CD4-positive, alpha-beta T cell treated with Interleukin-6 for 4 hours (primary cell): ENCODE measurements at regions not wholly inside any gene's neighbourhood (a gene's known extent, or its start where the extent isn't known, plus 50 kb on each side); places are given as distances from the start of the nearest gene placed in this dataset.
A peak's percentile ranks its signal among the peaks of the same experiment; 100 is the strongest.

Source experiments
- DNase-seq: peaks from one replicate; pipeline ENCODE4 v3.0.0-alpha.2; 2020; ENCODE audit warnings: mixed read lengths

- no peak for DNase-seq
Observed at GRCh38 chr22:23405366-23405851, 174.7 kb downstream of the IGLL1 start.

- DNase-seq: peak; percentile 12
Observed at GRCh38 chr22:23404689-23405365, 175.3 kb downstream of the IGLL1 start.

GRCh38 chr22:23403720-23404688, 176.1 kb downstream of the IGLL1 start:
- no peak for DNase-seq

- DNase-seq: no peak
Observed at GRCh38 chr22:23403152-23403719, 176.9 kb downstream of the IGLL1 start.

- DNase-seq: peak; percentile 59
Observed at GRCh38 chr22:23402275-23403151, 177.6 kb downstream of the IGLL1 start.

GRCh38 chr22:23401910-23402274, 178.2 kb downstream of the IGLL1 start:
- DNase-seq: no peak

- DNase-seq: no peak
Observed at GRCh38 chr22:23401111-23401909, 178.8 kb downstream of the IGLL1 start.

GRCh38 chr22:23400286-23400981, 179.7 kb downstream of the IGLL1 start:
- no peak for DNase-seq

GRCh38 chr22:23399367-23400285, 180.5 kb downstream of the IGLL1 start:
- DNase-seq: no peak

GRCh38 chr22:23398701-23399366, 181.3 kb downstream of the IGLL1 start:
- no peak for DNase-seq

GRCh38 chr22:23397613-23398567, 182.2 kb downstream of the IGLL1 start:
- no peak for DNase-seq

GRCh38 chr22:23397008-23397612, 183.0 kb downstream of the IGLL1 start:
- no peak for DNase-seq

GRCh38 chr22:23396362-23397007, 183.6 kb downstream of the IGLL1 start:
- no peak for DNase-seq

- DNase-seq: no peak
Observed at GRCh38 chr22:23395530-23396361, 184.3 kb downstream of the IGLL1 start.

GRCh38 chr22:23394525-23395326, 185.4 kb downstream of the IGLL1 start:
- no peak for DNase-seq
